GM18861 (cell line): ENCODE measurements at regions not wholly inside any gene's neighbourhood (a gene's known extent, or its start where the extent isn't known, plus 50 kb on each side); places are given as distances from the start of the nearest gene placed in this dataset.

ENCODE experiments used
- ATAC-seq: cut with Tn5 transposase; IDR thresholded peaks from one replicate; pipeline ENCODE4 v1.9.1; 2021; ENCODE audit not compliant: unreplicated experiment

DNA sequence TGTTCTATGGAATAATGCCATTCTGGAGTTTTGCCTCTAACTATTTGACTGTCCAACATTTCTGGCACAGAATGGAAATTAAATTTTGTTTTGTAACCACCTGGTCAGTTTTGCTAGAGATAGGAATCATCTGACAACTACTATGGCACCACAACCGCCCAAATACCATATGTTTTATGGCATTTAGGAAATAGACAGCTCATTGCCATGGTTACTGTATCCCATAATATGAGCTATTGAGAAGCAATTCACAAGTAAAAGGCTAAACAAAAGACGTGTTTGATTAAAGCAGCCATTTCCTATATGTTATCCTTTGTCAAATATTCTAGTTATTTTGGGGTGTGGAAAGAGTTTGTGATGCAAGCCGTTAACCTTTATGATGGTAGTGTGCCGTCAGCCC lies 1105.3 kb upstream of the LCORL start:
- no peak for ATAC-seq

DNA sequence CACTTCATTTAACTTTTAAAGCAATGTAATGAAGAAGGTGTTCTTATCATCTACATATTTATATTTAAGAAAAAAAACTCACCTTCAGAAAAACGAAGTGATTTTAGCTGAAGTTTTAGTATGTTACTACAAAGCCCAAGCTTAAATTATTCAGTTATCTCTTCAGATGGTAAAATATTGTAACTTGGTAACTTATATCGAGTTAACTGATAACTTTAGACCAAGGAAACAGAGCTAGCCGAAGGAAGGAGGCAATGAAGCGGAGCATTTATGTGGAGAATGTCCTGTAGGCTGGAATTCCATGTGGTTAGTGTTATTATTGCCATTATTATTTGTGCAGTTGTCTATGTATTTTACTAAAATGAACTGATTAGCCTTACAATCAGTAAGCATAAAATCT lies 1102.1 kb upstream of the LCORL start:
- no peak for ATAC-seq

DNA sequence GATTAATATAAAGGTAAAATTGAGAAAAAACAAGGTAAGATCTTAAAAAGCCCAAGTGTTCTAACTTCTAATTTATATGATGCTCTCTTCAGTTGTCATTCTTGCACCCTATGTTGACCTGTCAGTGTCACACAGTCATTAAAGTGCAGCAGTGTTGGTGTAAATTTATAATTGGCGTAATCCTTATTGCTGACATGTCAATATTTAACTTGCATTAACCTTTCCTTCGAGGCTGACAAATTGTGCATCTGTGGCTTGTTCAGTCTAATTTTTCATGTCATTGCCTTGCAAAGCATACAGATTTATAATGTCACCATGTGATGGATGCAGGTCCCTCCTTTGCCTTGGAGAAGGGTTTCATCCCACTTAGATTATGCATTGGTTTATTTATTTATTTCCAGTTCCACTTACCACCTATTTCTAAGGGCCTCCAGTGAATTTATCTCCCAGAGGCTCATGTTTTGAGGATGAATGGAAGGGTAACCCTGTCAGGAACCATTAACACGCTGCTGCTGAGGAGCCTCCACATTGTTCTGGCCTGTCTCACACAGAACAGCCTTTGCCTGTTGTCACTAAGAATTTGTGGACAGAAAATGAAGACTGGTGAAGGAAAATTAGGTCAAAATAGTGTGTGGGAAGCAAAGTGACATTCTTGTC lies 1098.5 kb upstream of the LCORL start:
- ATAC-seq, result no peak

DNA sequence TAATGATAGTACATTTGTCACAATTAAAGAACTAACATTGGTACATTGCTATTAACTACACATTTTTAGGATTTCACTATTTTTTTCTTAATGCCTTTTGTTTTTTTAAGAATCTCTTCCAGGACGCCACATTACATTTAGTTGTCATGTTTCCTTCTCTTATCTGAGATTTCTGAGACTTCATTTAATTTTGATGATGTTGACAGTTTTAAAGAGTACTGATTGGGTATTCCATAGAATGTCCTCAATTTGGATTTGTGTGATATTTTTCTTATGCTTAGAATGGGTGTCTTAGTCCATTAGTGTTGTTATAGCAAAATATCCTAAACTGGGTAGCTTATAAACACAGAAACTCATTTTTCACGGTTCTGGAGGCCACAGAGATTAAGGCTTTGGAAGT lies 1095.5 kb upstream of the LCORL start:
- no peak for ATAC-seq

DNA sequence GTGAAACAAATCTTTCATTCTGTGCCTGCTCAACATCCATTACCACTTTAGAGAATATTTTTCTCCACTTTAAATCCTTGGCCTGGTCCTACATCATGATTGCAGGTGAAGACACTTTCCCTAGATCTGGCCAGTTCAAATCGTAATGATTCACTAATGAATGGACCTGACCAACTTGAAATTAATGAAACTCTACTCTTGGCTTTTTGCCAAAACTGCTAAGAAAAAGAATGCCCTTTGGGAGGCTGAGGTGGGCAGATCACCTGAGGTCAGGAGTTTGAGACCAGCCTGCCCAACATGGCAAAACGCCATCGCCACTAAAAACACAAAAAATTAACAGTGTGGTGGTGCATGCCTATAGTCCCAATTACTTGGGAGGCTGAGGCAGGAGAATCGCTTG lies 1082.6 kb upstream of the LCORL start:
- no peak for ATAC-seq

DNA sequence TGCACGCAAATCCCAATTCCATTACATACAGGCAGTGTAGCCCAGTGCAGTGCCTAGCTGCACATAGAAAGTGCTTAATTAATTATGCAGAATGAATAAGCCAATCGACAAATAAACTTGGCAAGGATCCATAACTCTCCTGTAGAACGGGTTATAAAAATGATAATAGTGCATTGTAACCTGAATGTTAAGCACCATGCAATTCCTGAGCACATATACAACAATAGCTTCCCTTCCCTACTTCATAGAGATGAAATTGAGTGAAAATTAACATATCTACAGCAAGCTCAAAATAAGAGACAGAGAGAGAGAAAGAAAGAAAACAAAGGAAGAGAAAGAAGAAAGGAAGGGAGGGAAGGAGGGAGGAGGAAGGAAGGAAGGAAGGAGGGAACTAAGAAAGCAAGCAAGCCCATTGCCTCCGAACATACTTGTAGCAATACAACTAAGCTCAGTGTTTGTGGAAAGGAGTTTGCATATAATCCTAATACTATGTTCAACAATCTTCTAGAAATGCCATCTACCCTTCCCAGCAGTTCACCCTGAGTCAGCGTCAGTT lies 1074.0 kb upstream of the LCORL start:
- no peak for ATAC-seq

DNA sequence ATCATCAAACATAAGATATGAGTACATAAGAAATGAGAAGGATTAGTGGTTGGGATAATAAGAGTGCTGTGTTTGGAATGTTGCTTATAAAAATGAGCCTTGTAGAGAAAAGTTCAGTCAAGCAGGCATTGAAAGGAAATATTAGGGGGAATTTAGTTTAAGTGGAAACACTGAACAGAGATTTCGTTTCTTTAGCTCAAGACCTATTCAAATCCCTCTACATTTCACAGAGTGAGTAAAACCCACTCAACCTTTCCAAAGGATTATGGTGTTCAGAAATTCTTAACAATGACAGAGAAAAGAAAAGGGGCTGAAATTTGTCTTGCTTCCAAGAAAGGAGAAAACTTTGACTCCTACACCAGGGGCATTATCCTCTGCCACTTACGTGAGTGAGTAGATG lies 1072.4 kb upstream of the LCORL start:
- ATAC-seq, result no peak

DNA sequence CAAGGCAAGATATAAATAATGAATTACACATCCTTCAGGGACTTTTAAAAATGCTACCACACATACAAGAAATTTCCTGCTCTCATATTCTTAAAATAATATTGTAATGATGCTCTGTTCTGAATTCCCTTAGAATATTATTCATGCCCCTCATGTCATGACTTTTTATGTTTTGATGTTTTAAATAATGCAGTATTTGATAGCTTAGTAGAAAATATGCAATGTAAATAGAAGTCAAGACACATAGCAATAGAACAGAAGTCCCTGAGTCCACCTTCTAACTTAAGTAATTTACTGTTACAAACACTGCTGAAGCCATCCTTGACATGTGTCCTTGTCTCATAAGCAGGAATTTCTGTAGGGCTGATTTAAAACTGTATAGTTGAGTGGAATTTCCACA lies 1071.2 kb upstream of the LCORL start:
- ATAC-seq, result no peak

DNA sequence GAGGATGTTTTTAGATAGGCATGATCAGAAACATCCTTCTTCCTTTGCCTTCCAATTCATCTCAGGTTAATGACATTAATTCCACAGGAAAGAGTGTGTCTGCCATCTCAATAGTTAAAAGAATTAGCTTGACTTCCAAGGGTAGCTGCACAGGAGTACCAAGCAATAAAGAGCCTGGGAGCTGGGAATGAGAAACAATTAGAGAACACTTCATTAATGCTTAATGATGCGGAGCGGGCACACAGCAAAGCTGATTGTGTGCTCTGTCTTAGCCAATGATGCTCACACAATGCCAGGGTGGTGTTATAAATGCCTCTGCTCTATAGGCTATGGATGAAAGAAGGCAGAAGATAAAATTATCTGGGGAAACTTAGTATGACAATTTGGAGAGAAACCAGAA lies 1052.5 kb upstream of the LCORL start:
- no peak for ATAC-seq

DNA sequence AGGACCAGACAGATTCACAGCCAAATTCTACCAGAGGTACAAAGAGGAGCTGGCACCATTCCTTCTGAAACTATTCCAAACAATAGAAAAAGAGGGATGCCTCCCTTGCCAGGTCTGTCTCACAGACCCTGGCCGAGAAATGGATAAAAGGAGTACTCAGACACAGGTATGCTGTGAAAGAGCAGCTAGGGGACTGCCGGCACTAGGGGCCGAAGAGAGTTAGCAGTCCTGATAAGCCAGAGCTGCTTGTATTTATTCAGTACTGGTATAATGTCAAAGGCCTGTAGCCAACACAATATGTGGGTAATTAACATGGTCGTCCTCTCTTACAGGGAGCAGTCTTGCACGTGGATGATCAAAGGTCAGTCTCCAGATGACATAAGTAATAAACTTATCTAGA lies 1042.1 kb upstream of the LCORL start:
- ATAC-seq, result no peak

DNA sequence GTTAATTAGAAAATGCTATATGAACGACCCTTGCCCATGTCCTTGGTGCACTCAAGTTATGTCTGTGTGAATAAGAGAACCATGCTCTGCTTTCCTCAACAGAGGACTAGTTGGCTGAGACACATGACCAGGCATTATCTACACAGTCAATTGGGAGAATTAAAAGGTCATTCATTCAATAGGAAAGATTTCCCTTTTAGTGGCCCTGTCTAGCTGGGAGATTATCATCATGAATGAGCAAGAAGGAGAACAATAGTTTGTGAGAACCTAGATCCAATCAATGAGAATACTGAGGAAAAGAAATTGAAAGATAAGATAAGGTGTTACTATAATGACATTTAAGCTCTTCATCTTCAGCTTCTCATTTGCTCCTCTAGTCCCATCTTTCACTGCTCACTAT lies 1033.4 kb upstream of the LCORL start:
- no peak for ATAC-seq

DNA sequence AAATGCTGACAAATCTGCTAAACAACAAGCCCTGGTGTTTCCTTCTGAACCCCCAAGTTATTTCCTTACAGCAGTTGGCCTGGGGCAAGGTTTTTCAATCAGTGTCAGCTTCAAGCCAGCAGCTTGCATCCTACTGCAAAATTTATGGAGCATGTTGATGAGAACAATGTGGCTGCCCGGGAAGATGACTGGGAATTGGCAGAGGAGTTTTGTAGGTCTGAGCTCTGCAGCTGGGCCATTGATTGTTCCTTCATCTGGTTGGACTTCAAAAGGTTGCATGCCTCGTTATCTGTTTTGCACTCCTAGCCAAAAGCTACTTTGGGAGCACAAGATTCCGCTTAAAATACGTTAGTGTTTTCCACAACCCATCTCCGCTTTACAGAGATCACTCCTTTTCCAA lies 1030.3 kb upstream of the LCORL start:
- ATAC-seq, result no peak

DNA sequence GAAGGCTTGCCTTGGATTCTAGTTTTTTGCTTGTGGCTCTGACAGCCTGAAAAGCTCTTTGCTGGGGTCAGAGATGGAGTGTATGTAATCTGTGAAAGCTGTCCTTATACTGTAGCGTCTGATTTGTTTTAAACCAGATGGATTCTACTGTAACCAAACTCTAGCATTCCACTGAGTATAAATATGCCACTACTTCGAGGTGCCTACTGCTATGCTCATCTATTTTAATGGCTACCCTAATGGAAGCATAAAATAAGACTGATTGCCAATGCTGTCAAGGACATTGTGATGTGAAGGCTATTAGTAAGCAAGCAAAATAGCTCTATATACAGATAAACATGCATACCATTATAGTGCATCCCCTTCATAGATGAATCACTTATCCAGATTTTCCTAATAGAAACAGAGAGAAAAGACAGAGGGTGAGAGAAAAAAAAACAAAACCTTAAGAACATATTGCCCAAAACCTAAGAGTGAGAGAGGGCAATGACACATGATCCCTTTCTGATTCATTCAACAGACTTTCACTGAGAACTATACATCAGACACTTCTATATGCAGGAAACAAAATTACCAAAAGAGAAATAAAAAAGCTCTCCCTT lies 1025.8 kb upstream of the LCORL start:
- no peak for ATAC-seq

DNA sequence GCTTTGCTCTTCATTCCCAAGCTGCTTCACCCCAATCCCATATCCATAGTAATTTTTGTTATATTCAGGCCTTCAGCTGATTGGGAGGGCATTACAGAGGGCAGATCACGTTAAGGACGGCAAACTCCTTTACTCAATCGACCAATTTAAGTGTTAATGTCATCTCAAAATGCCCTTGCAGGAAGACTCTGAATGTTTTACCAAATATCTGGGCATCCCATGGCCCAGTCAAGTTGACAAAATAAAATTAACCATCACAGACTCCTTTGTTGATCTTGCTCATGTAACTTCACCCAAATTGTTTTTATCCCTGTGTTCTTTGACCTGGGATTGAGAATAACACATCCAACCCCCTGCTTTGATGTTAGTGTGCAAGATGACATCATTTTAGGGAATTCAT lies 1018.3 kb upstream of the LCORL start:
- no peak for ATAC-seq

DNA sequence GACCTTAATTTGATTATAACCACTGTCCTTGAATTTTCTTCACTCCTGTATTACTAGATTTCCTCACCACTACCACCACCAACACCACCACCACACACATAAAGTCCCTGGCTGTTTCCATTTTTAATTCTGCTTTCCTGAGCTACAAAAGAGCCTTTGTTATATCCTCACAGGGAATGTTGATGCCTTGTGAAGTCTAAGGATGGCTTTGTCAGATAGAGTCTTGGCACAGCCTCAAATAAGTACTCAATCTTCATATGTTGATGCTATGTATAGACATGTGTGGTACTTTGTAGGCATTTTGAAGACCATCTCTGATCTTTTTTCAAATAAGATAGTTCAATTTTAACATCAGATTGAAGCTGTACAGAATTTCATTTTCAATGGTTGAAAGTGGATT lies 1016.7 kb upstream of the LCORL start:
- no peak for ATAC-seq

DNA sequence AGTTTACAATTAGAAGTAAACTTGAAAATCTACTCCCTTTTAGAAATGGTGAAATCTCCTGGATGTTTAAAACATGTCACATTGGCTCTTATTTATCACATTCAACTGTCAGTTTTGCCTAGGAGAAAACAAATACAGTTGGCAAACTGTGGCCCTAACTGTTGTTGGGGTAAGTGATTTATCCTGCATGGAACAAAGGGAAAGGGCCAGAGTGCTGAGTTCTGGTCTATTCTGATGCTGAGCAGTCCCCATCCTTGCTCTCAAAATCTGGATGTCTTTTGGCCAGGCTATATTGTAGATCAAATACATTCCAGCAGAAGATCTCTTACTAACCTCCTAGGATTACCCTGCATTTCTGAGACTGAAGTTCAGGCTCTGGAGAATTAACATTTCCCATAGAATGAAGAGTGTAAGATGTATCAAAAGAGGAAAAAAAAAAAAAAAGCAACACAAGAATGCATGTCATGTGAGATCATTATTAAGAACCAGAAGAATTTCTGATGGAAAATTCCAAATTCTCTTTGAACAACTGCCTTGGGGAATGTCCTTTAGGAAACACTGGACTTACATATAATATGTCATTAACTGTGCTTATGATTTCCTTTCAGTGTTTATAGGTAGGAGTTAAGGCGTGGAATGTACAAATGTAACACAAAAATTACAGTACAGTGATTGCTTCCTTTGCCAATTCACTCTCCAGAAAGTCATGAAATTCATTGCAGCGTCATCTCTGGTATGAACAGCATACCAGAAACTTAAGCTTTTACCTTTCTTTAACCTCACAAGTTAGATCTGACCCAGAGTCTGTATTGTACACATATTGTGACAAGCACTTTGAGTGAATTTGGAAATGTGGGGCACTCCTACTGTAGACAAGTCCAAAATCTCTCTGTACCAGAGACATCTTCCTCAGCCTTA lies 1012.5 kb upstream of the LCORL start:
- no peak for ATAC-seq

DNA sequence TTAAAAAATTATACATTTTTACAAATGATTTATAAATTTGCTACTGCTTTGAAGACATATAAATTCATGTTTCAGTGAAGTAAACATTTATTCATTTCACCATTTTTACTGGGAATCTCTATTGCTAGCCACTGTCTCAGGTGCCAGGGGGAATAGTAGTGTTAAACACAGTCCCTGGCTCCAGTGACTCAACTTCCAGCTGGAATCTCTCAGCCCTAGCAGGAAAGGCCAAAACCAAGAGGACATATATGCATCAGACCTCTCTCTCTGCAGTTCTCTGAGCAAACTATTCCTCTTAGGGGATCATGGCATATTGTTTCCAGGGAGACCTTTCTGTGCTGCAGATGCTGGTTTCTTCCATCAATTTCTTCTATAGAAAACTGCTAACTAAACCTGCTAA lies 1009.0 kb upstream of the LCORL start:
- ATAC-seq, result no peak

DNA sequence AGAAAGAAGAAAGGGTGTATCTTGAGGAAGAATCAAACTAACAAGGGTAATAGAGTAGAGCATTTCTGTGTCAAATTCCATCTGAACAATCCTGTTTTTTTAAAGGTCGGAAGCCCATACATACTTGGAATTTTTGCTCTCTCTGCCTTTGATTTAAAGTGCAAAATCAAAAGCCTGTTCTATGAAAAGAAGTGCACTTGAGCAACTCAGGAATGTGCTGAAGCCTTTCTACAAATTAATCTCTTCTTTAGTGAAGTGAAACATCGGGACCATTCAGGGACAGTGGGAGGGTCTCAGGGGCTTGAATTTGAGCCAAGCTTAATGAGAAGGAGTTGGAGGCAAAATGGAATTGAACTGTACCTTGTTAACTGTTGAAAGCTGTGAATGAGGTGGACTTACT lies 1008.5 kb upstream of the LCORL start:
- no peak for ATAC-seq

DNA sequence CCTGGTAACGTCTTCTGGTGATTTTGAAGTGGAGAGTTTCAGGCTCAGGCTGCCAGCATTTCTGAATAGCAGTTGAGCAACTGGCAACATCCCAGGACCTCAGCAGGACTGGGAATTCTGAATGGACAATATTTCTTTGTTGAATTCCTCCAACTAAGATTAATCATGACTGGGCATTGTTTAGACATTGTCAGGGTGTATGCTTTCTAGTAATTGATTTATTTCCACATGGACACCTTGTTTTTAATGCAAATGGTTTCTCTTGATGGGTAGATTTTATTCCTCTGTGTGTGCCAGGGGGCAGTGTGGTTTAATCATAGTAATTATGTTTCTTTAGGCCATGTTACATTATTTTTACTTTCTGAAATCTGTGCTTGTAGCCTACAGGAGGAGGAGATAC lies 1004.7 kb upstream of the LCORL start:
- no peak for ATAC-seq

DNA sequence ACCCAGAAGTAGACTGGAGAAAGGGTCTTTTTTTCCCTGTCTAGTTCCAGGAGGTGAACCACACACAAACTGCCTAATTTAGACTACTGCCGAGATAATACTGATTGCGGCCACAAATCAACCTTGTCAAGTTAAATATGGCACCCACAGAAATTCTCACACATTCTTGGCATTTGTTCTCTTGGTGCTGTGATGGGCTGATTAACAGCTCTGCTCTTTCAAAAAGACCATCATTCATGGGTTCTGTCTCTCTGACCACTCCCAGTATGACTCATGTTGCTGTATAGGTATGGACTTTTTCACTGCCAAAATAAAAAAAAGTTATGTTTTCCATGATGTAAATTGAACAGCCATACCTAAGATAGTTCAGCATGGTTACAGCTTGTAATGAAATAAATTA lies 1003.5 kb upstream of the LCORL start:
- no peak for ATAC-seq

DNA sequence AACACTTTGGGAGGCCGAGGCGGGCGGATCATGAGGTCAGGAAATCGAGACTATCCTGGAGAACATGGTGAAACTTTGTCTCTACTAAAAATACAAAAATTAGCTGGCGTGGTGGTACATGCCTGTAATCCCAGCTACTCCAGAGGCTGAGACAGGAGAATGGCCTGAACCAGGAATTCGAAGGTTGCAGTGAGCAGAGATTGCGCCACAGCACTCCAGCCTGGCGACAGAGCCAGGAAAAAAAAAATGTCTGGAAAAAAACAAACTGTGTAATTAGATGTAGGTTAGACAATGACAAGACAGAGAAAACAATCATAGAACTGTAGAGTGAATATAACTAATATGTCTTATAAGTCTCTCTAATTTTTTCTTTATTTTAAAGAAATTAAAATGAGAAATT lies 1002.5 kb upstream of the LCORL start:
- ATAC-seq, result no peak

DNA sequence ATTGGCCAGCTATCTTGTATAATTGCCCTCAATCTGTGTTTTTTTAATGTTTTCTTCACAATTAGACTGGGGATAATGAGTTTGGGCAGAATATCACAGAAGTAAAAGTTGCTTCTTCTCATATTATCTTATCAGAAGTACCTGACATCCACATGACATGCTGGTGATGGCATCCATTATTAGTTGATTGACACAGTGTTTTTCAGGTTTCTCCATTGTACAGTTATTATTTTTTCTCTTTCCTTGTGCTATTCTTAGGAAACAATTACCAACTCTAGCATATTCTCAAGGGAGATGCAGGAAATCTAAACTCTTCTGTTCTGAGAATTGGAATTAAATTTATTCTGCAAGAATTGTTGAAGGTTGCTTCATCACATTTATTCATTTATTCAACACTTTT lies 1000.1 kb upstream of the LCORL start:
- ATAC-seq, result no peak
